ENCODE measurements at regions not wholly inside any gene's neighbourhood (a gene's known extent, or its start where the extent isn't known, plus 50 kb on each side); places are given as distances from the start of the nearest gene placed in this dataset.

DNA sequence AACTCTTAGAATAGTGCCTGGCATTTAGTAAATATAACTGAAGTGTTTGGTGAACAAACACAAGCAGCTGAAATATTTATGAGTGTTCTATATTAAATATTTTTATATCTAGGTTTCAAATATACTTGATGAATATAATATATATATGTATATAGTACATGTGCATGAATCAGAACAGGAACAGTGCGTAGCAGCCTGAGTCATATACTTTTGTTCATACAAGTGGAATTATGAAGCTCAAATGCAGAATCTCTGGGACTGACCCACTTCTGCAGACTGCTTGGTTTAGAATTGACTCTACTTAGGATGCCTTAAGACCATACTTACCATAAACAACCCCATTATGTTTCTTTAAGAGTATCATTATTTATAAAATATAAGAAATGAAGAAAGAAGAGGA, 997.8 kb upstream of the RAG2 start (continued):
- TF ChIP-seq, protein P1, sequence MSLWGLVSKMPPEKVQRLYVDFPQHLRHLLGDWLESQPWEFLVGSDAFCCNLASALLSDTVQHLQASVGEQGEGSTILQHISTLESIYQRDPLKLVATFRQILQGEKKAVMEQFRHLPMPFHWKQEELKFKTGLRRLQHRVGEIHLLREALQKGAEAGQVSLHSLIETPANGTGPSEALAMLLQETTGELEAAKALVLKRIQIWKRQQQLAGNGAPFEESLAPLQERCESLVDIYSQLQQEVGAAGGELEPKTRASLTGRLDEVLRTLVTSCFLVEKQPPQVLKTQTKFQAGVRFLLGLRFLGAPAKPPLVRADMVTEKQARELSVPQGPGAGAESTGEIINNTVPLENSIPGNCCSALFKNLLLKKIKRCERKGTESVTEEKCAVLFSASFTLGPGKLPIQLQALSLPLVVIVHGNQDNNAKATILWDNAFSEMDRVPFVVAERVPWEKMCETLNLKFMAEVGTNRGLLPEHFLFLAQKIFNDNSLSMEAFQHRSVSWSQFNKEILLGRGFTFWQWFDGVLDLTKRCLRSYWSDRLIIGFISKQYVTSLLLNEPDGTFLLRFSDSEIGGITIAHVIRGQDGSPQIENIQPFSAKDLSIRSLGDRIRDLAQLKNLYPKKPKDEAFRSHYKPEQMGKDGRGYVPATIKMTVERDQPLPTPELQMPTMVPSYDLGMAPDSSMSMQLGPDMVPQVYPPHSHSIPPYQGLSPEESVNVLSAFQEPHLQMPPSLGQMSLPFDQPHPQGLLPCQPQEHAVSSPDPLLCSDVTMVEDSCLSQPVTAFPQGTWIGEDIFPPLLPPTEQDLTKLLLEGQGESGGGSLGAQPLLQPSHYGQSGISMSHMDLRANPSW (CRISPR knock-in tag; IDR thresholded peaks at IDR 0.05; ENCODE audit: borderline replicate concordance): no peak
- no peak for TF ChIP-seq ZNF446 (CRISPR knock-in tag; IDR thresholded peaks at IDR 0.05)
- no peak for TF ChIP-seq SATB2 (CRISPR knock-in tag; IDR thresholded peaks at IDR 0.05)

DNA sequence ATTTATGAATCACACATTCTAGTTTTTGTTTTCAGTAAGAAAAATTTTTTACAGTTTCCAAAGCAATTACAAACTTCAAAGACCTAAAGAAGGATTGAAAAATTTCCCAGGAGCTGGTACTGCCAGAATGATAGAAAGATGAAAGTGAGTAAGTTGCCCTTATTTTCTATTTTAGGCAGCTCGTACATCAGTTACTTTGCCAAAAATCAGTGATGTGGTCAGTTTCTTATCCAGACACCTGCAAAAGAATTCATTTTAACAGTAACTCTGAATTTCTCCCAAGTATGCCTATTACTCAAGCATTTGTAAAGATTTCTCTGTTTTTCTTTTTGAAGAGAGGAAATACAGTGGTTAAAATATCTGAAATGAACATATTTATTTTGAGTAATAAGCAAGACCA, 976.3 kb upstream of the RAG2 start:
- BruUV-seq (replicated peaks): no TSS peak
- H3K27me3 ChIP-seq (ENCODE audit: control insufficient read depth in 1 of 2, insufficient read depth in 2 of 2, low read length in 2 of 2): no peaks in the 10 kb centered on the region
- intact Hi-C loops (cut with micrococcal nuclease; ENCODE audit: unreplicated experiment) (loop anchor here (2.0 kb wide), 1 partner anchor 74 kb away; no protein-coding TSS in a partner anchor), in situ Hi-C loops (cut with HindIII; ENCODE audit: extremely low pct_ligation_motif_present, low pct_unique_long_range_greater_than_20kb) (no loop called here)
- WGBS (ENCODE audit: low lambda C conversion rate): 4% methylated on average over 1 of the region's 1 CpG
- DNase-seq (ENCODE audit: low spot score): no peak
- TF ChIP-seq, protein P2, sequence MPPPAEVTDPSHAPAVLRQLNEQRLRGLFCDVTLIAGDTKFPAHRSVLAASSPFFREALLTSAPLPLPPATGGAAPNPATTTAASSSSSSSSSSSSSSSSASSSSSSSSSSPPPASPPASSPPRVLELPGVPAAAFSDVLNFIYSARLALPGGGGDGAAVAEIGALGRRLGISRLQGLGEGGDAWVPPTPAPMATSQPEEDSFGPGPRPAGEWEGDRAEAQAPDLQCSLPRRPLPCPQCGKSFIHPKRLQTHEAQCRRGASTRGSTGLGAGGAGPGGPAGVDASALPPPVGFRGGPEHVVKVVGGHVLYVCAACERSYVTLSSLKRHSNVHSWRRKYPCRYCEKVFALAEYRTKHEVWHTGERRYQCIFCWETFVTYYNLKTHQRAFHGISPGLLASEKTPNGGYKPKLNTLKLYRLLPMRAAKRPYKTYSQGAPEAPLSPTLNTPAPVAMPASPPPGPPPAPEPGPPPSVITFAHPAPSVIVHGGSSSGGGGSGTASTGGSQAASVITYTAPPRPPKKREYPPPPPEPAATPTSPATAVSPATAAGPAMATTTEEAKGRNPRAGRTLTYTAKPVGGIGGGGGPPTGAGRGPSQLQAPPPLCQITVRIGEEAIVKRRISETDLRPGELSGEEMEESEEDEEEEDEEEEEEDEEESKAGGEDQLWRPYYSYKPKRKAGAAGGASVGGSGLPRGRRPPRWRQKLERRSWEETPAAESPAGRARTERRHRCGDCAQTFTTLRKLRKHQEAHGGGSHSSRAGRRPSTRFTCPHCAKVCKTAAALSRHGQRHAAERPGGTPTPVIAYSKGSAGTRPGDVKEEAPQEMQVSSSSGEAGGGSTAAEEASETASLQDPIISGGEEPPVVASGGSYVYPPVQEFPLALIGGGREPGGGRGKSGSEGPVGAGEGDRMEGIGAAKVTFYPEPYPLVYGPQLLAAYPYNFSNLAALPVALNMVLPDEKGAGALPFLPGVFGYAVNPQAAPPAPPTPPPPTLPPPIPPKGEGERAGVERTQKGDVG (CRISPR knock-in tag; IDR thresholded peaks at IDR 0.05; ENCODE audit: borderline replicate concordance): no peak
- no peak for TF ChIP-seq CEBPB (IDR thresholded peaks at IDR 0.05; ENCODE audit: borderline replicate concordance, low read depth, low read length)
- TF ChIP-seq CBFB (CRISPR knock-in tag; IDR thresholded peaks at IDR 0.05): no peak
- TF ChIP-seq ASH2L (IDR thresholded peaks at IDR 0.05; ENCODE audit: insufficient read length, low read depth, low read length): no peak
- TF ChIP-seq, protein P3, sequence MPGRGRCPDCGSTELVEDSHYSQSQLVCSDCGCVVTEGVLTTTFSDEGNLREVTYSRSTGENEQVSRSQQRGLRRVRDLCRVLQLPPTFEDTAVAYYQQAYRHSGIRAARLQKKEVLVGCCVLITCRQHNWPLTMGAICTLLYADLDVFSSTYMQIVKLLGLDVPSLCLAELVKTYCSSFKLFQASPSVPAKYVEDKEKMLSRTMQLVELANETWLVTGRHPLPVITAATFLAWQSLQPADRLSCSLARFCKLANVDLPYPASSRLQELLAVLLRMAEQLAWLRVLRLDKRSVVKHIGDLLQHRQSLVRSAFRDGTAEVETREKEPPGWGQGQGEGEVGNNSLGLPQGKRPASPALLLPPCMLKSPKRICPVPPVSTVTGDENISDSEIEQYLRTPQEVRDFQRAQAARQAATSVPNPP (CRISPR knock-in tag; IDR thresholded peaks at IDR 0.05): no peak
- no peak for TF ChIP-seq RXRA (CRISPR knock-in tag; IDR thresholded peaks at IDR 0.05)
- TF ChIP-seq ZBTB8A (CRISPR knock-in tag; IDR thresholded peaks at IDR 0.05; ENCODE audit: borderline replicate concordance, low read depth): no peak
- no peak for TF ChIP-seq FOXA1 (IDR thresholded peaks at IDR 0.05)
- no peak for TF ChIP-seq FOXA1 (CRISPR knock-in tag; IDR thresholded peaks at IDR 0.05)
- TF ChIP-seq ZNF713 (CRISPR knock-in tag; IDR thresholded peaks at IDR 0.05): no peak
- TF ChIP-seq ZNF747 (CRISPR knock-in tag; IDR thresholded peaks at IDR 0.05; ENCODE audit: borderline replicate concordance): no peak
- TF ChIP-seq MEF2D (CRISPR knock-in tag; IDR thresholded peaks at IDR 0.05): no peak
- no peak for TF ChIP-seq ZNF766 (CRISPR knock-in tag; IDR thresholded peaks at IDR 0.05; ENCODE audit: borderline replicate concordance)
- TF ChIP-seq ZNF510 (CRISPR knock-in tag; IDR thresholded peaks at IDR 0.05; ENCODE audit: low read depth): no peak
- no peak for TF ChIP-seq ZNF589 (CRISPR knock-in tag; conservative IDR thresholded peaks at IDR 0.05)
- TF ChIP-seq ZNF3 (CRISPR knock-in tag; IDR thresholded peaks at IDR 0.05): no peak
- H3K9ac ChIP-seq (ENCODE audit: insufficient read depth, low read depth, low read length): no peak overlapping the region
- H3K4me2 ChIP-seq (ENCODE audit: low read depth, low read length): no peak overlapping the region
- no peak overlapping the region for H3K27ac ChIP-seq (ENCODE audit: extremely low read length, insufficient read depth, low read length)
- H2AFZ ChIP-seq (ENCODE audit: low read length): no peak overlapping the region
- FAIRE-seq: no peak
- ChIA-PET POLR2A (no interaction called here), CTCF (ENCODE audit: low intra/inter-chr PET ratio, low total read pairs) (no interaction called here)
- H4K20me1 ChIP-seq (ENCODE audit: insufficient read depth, low read length): no peaks in the 10 kb centered on the region
- ATAC-seq: no peak
- no peaks in the 10 kb centered on the region for H3K79me2 ChIP-seq (ENCODE audit: insufficient read depth, low read length)
- no peaks in the 10 kb centered on the region for H3K36me3 ChIP-seq (replicated peaks in 1 of 2; ENCODE audit: control insufficient read depth in 1 of 2, insufficient read depth in 2 of 2, low read length in 2 of 2)
- H3K4me1 ChIP-seq (ENCODE audit: insufficient read depth, low read length): no peaks in the 10 kb centered on the region
- peaks cover 73% of the 10 kb centered on the region for H3K9me3 ChIP-seq (ENCODE audit: low read length)
- no peak overlapping the region for H3K4me3 ChIP-seq (replicated peaks in 1 of 3; ENCODE audit: insufficient read depth in 1 of 3, low read depth in 2 of 3, low read length in 3 of 3)

Measured in HepG2 (cell line).